HG02610 (cell line): ENCODE measurements at regions not wholly inside any gene's neighbourhood (a gene's known extent, or its start where the extent isn't known, plus 50 kb on each side); places are given as distances from the start of the nearest gene placed in this dataset.

ENCODE experiments used
- ATAC-seq: cut with Tn5 transposase; IDR thresholded peaks from one replicate; pipeline ENCODE4 v1.9.1; 2021; ENCODE audit warnings: mild to moderate bottlenecking, moderate library complexity; ENCODE audit not compliant: unreplicated experiment

- ATAC-seq, result no peak
Measured at GRCh38 chr9:120030847-120031246, 549.1 kb downstream of the CDK5RAP2 start.

GRCh38 chr9:120018550-120018949, 561.4 kb downstream of the CDK5RAP2 start:
- ATAC-seq, result no peak

- no peak for ATAC-seq
Measured at GRCh38 chr9:120018037-120018436, 561.9 kb downstream of the CDK5RAP2 start.

- no peak for ATAC-seq
Measured at GRCh38 chr9:120016231-120016630, 563.7 kb downstream of the CDK5RAP2 start.

GRCh38 chr9:120014796-120015195, 565.2 kb downstream of the CDK5RAP2 start:
- no peak for ATAC-seq

- no peak for ATAC-seq
Measured at GRCh38 chr9:120009856-120010255, 570.1 kb downstream of the CDK5RAP2 start.

GRCh38 chr9:120001536-120001935, 578.4 kb downstream of the CDK5RAP2 start:
- no peak for ATAC-seq

GRCh38 chr9:119998614-119999013, 581.4 kb downstream of the CDK5RAP2 start:
- ATAC-seq, result no peak

GRCh38 chr9:119991797-119992196, 588.2 kb downstream of the CDK5RAP2 start:
- no peak for ATAC-seq

GRCh38 chr9:119986713-119987112, 593.3 kb downstream of the CDK5RAP2 start:
- no peak for ATAC-seq

- no peak for ATAC-seq
Measured at GRCh38 chr9:119986205-119986604, 593.8 kb downstream of the CDK5RAP2 start.

GRCh38 chr9:119974026-119974425, 604.8 kb upstream of the BRINP1 start:
- no peak for ATAC-seq

- peak; percentile 88 for ATAC-seq
Measured at GRCh38 chr9:119968836-119969707, 599.8 kb upstream of the BRINP1 start.

GRCh38 chr9:119967867-119968535, 598.8 kb upstream of the BRINP1 start:
- ATAC-seq, result no peak

GRCh38 chr9:119963798-119964372, 594.6 kb upstream of the BRINP1 start:
- ATAC-seq, result no peak

GRCh38 chr9:119963258-119963797, 594.1 kb upstream of the BRINP1 start:
- no peak for ATAC-seq

GRCh38 chr9:119961774-119962424, 592.7 kb upstream of the BRINP1 start:
- no peak for ATAC-seq

GRCh38 chr9:119959846-119960545, 590.8 kb upstream of the BRINP1 start:
- ATAC-seq, result no peak

- no peak for ATAC-seq
Measured at GRCh38 chr9:119956111-119956510, 586.9 kb upstream of the BRINP1 start.

GRCh38 chr9:119955276-119955675, 586.0 kb upstream of the BRINP1 start:
- no peak for ATAC-seq
